ENCODE measurements at regions not wholly inside any gene's neighbourhood (a gene's known extent, or its start where the extent isn't known, plus 50 kb on each side); places are given as distances from the start of the nearest gene placed in this dataset.

DNA sequence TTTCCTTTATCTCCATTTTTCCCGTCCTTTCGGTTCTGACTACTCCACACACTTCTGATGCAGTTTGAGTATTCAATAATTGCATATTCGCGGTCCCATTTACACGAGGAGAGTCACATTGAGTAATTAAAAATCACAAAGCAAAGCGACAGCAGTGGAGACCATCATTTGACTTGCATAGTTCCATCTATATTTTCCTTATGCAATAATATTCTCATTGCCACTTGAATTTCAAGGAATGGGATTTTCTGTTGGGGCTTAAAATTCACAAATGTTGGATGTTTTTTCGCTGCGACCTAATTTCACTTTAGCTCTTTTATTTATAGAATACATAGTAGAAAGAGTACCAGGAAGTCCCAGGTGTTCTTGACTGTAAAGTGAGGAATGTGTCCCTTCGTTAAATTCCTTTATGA is 186.8 kb downstream of the ZEB2 start:
- DNase-seq, result no peak

- DNase-seq, result peak; percentile 69 to 90 (median 75)
Observed at GRCh38 chr2:144332356-144333142, 187.4 kb downstream of the ZEB2 start.

- DNase-seq, result peak in 3 of 5 donors; percentile 58 to 65 (median 63)
Observed at GRCh38 chr2:144331674-144332355, 188.1 kb downstream of the ZEB2 start.

GRCh38 chr2:144330951-144331673 is 188.8 kb downstream of the ZEB2 start:
- DNase-seq, result peak in 1 of 5 donors; percentile 34

- DNase-seq, result no peak
Observed at GRCh38 chr2:144329472-144329871, 190.4 kb downstream of the ZEB2 start.

DNA sequence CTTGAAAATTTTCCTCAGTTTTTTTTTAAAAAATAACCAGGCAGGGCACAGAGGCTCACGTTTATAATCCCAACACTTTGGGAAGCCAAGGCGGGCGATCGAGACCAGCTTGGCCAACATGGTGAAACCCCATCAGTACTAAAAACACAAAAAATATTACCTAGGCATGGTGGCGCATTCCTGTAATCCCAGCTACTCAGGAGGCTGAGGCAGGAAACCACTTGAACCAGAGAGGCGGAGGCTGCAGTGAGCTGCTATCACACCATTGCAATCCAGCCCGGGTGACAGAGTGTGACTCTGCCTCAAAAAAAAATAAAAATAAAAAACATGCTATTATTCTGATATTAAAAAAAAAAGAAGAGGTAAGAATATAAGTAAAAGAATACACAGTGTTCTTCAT is 191.0 kb downstream of the ZEB2 start:
- no peak for DNase-seq

DNA sequence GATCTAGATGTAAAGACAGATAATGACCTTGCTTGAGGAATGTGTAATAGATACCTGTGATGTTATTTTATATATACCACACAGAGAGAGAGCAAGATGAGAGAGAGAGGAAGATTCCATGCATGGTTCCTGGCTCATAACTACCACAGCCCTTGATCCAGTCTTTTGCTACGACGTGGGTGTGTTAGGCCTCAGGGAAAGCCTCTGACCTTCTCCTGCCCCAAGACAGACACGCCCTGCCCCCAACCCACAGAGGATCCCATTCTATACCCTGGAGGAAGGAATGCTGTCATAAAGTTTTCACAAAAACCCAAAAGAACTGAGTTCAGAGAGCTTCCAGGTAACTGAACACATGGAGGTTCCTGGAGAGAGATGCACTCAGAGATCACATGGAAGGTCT is 193.1 kb downstream of the ZEB2 start:
- DNase-seq, result no peak

DNA sequence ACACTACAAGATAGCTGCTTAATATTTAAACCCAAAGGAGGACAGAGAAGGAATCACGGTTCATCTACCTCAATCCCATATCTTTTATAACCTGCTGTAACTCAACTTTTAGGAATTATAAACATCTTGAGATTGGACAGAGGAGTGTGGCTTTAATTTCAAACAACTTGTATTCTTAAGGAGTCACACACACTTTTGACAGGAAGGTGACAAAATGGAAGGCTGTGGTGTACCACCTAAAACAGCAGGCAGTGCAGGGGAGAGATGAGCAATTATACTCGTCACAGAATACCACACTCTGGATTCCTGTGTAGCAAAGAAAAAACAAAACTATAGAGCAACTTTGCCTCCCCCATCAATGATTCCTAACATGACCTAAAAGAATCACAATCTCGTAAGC is 194.8 kb downstream of the ZEB2 start:
- DNase-seq, result peak in 2 of 5 donors; percentile 9 to 88

DNA sequence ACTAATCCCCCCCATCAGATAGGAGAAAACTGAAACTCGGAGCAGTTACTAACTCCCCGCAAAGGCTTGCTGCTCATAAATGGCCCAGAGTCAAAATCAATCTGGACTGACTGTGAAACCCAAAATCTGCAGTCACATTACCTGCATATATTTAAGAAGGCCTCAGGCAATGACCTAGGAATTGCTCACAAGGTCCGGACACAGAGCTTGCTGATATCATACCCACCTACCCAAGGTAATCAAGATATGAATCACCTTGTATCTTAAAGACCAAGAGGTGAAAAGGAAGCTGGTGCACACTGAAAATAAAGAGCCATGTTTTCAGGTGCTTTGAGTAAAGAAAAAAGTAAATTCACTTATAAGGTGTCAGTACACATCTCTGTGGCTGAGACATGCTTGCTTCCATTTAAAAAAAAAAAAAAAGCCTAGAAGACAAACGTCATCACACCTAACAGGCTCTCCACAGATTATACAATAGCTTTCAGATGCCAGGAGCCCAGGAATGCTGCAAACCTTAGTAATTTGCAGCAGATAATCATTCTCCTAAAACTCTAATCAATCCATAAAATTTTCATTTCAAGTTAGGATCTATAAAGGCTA is 195.4 kb downstream of the ZEB2 start:
- peak in 1 of 5 donors; percentile 51 for DNase-seq

DNA sequence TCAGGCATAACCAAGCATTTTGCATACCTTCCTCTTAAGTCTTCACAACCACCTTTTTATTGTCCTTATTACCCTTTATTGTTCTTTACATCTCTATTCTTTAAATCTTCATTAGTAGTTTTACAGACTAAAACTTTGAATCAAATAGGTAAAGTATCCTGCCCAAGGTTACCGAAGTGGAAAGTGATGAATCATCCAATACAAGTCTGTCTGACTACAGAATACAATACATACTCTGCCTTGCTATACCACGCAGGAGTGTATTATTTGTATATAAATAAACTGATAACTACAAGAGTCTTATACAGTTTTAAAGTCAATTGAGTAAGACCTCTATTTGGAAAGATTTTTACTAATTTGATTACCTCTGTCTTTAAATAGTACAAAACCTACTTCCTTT is 196.0 kb downstream of the ZEB2 start:
- DNase-seq, result peak in 1 of 5 donors; percentile 39

GRCh38 chr2:144322379-144322778 is 197.5 kb downstream of the ZEB2 start:
- DNase-seq, result no peak

- DNase-seq, result peak in 4 of 5 donors; percentile 24 to 78 (median 30)
Observed at GRCh38 chr2:144320491-144320890, 199.4 kb downstream of the ZEB2 start.

- no peak for DNase-seq
Observed at GRCh38 chr2:144317071-144317738, 202.7 kb downstream of the ZEB2 start.

- DNase-seq, result no peak
Observed at GRCh38 chr2:144310889-144311608, 208.9 kb downstream of the ZEB2 start.

- DNase-seq, result no peak
Observed at GRCh38 chr2:144310484-144310883, 209.4 kb downstream of the ZEB2 start.

DNA sequence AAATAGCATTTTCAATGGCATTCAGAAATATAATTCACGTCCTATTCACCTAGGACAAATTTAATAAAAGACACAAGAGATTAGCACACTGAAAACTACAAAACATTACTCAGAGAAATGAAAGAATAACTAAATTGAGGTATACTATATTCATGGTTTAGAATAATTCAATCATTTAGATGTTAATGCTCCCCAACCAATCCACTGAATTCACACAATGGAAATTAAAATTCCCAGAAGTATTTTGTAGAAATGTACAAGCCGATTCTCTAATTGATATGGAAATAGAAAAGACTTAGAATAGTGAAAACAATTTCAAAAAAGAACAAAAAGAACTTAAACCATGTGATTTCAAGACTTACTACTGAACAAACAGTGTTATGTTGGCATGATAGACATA is 212.2 kb downstream of the ZEB2 start:
- no peak for DNase-seq

DNA sequence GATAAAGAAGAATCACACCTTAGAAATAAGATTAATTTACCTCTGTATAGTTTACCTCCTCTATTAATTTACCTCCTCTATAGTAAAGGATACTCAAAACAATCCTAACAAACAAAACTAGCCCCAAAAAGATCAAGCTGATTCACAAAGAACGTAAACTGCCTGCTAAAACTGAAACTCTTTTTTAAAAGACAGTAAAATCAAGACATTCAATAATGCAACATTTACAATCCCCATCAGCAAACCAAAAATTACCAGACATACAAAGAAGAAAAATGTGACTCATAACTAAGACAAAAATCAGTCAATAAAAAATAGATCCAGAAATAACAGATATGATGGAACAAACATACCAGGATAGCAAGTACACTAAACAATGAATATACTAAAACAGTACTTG is 215.7 kb downstream of the ZEB2 start:
- DNase-seq, result peak in 1 of 5 donors; percentile 44

GRCh38 chr2:144300632-144301031 is 219.3 kb downstream of the ZEB2 start:
- no peak for DNase-seq

DNA sequence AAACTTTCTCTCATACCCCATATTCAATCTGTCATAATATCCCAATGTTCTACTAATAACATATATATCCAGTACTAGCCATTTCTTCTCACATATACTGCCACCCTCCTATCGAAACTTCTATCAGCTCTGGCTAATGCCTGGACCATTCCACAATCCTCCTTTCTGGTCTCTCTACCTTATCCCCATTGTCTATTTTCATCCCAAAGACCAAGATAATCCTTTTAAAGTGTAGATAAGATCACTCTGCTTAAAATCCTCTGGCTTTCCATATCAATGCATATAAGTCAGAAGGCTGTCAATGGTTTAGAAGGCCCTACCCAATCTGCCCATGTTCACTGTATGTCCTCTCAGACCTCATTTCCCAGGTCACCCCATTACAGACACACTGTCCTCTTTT is 229.6 kb downstream of the ZEB2 start:
- DNase-seq, result no peak

DNA sequence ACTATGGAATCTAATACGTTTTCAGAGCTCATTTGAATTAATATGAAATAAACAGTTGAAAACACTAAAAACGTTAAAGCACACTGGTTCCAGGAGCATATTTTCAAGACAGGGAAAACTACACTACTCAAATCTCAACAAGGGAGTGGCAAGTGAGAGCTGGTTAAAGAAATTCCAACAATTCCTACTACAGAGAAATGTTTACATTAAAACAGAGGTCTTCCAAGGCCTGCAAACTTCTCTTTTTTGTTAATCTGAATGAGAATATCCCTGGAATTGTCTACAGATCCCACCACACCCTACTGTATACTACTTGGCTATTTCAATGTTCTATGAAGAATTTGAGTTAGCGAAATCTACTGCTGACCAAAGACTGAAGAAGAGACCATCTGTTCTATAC is 231.5 kb downstream of the ZEB2 start:
- no peak for DNase-seq

DNA sequence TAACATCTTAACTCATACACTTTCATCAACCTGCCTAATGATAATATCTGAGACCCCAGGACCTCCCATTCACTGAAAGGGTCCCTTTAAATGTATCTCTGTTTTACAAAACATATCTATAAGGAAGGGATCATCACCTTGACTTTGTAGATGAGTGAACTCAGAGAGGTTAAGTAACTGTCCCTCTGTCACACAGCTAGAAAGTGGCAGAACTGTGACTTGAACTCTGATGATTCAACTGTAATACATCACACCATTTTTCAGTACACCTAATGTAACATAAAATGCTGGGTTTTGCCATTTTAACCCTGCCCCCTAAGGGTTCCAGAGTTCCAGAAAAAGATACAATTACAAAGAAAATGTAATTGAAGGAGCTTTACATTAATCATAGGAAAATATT is 234.6 kb downstream of the ZEB2 start:
- DNase-seq, result no peak

- DNase-seq, result no peak
Observed at GRCh38 chr2:144281476-144281875, 238.4 kb downstream of the ZEB2 start.

All from T-helper 1 cell (primary cell).